ENCODE measurements at regions not wholly inside any gene's neighbourhood (a gene's known extent, or its start where the extent isn't known, plus 50 kb on each side); places are given as distances from the start of the nearest gene placed in this dataset.

DNA sequence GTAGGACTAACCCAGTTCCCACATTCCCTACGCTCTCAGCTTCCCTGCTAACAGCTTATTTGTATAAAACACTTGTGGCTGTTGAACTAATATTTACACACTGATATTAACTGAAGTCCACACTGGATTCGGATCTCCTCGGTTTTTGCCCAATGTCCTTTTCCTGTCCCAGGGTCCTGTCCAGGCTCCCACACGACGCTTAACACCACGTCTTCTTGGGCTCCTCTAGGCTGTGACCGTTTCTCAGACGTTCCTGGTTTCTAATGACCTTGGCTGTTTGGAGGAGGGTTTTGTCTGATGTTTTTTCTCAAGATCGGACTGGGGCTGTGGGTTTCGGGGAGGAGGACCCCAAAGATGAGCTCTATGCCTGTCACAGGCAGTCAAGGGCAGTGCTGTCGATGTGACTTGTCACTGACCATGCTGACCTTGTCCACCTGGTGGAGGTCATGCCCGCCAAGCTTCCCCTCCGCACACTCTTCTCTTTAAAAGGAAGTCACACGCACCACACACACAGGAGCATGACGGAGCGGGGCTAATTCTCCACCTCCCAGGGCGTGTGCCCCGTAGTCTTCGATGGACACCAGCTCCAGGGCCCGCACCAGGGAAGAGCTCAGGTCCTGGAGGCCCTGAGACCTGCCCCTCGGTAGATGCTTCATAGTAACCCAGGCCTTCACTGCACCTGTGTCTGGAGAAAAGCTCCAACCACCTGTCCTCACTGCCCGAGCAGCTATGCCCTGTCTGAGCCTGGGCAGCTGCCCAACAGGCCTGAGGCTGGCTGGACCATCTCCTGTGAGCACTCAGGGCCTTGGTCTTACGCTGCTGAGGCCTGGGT is 72.0 kb downstream of the TTLL2 start (continued):
- TF ChIP-seq, protein P1, sequence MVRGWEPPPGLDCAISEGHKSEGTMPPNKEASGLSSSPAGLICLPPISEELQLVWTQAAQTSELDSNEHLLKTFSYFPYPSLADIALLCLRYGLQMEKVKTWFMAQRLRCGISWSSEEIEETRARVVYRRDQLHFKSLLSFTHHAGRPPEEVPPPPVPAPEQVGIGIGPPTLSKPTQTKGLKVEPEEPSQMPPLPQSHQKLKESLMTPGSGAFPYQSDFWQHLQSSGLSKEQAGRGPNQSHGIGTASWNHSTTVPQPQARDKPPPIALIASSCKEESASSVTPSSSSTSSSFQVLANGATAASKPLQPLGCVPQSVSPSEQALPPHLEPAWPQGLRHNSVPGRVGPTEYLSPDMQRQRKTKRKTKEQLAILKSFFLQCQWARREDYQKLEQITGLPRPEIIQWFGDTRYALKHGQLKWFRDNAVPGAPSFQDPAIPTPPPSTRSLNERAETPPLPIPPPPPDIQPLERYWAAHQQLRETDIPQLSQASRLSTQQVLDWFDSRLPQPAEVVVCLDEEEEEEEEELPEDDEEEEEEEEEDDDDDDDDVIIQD (CRISPR knock-in tag; IDR thresholded peaks at IDR 0.05): no peak
- TF ChIP-seq CREB5 (CRISPR knock-in tag; IDR thresholded peaks at IDR 0.05): no peak
- no peak for TF ChIP-seq SETDB1 (IDR thresholded peaks at IDR 0.05; ENCODE audit: low read length)
- no peak for TF ChIP-seq MXI1 (IDR thresholded peaks at IDR 0.05; ENCODE audit: low read depth, low read length)
- TF ChIP-seq KLF6 (CRISPR knock-in tag; IDR thresholded peaks at IDR 0.05; ENCODE audit: borderline replicate concordance): no peak

- H3K36me3 ChIP-seq (ENCODE audit: control insufficient read depth, insufficient read depth, low read length): no peaks in the 10 kb centered on the region
- H3K27me3 ChIP-seq (ENCODE audit: control insufficient read depth in 2 of 2, insufficient read depth in 2 of 2, low read length in 2 of 2): peaks cover 65 to 84% of the 10 kb centered on the region in 2 experiments
- BruUV-seq (replicated peaks): no TSS peak
- H3K9me1 ChIP-seq (ENCODE audit: control insufficient read depth, insufficient read depth, low read length): peaks cover 3% of the 10 kb centered on the region
- CTCF ChIA-PET (ENCODE audit: low intra/inter-chr PET ratio): no interaction called here
- in situ Hi-C loops (cut with MboI) (no loop called here), intact Hi-C loops (cut with micrococcal nuclease) (no loop called here)
- POLR2A ChIA-PET: interaction anchor here (0.6 kb wide), 1 partner anchor 618 kb away, joined by 3 read pairs; no protein-coding TSS in a partner anchor
- WGBS (ENCODE audit: insufficient coverage, low coverage, missing lambda C conversion rate): under 1% methylated on average over 6 of the region's 6 CpGs
- no peak overlapping the region for H2AFZ ChIP-seq (ENCODE audit: low read depth, low read length)
- no peak overlapping the region for H3K27ac ChIP-seq (ENCODE audit: extremely low read depth, low read depth, low read length)
- no peak overlapping the region for H3K4me3 ChIP-seq
- DNase-seq (ENCODE audit: extremely low read depth in 1 of 4, low spot score in 3 of 4) (no peak), ATAC-seq (no peak), FAIRE-seq (no peak)
- H4K20me1 ChIP-seq (replicated peaks; ENCODE audit: control insufficient read depth, insufficient read depth, low read length): peaks cover 9% of the 10 kb centered on the region; the same call in 1 of the 2 replicates
- no peaks in the 10 kb centered on the region for H3K79me2 ChIP-seq (ENCODE audit: control insufficient read depth, insufficient read depth, low read length)
- H3K4me1 ChIP-seq (replicated peaks in 1 of 2; ENCODE audit: control insufficient read depth in 2 of 2, insufficient read depth in 2 of 2, low read length in 2 of 2): no peaks in the 10 kb centered on the region
- H3K4me2 ChIP-seq (ENCODE audit: insufficient read depth, low read length): no peak overlapping the region
- no peaks in the 10 kb centered on the region for H3K9me3 ChIP-seq (replicated peaks; ENCODE audit: control insufficient read depth, insufficient read depth, low read depth, low read length)
- no peak overlapping the region for H3K9ac ChIP-seq (ENCODE audit: insufficient read depth in 1 of 2, low read depth in 2 of 2, low read length in 2 of 2)
- TF ChIP-seq NKRF (IDR thresholded peaks at IDR 0.05; ENCODE audit: borderline replicate concordance): no peak
- no peak for TF ChIP-seq PATZ1 (CRISPR knock-in tag; IDR thresholded peaks at IDR 0.05; ENCODE audit: borderline replicate concordance)
- TF ChIP-seq PKNOX1 (IDR thresholded peaks at IDR 0.05): no peak
- no peak for TF ChIP-seq TEAD1 (CRISPR knock-in tag; IDR thresholded peaks at IDR 0.05)
- no peak for TF ChIP-seq SNRNP70 (optimal IDR thresholded peaks at IDR 0.05; ENCODE audit: low read depth, low read length)
- TF ChIP-seq NFIX (CRISPR knock-in tag; IDR thresholded peaks at IDR 0.05; ENCODE audit: low read depth): no peak
- TF ChIP-seq ZNF134 (CRISPR knock-in tag; conservative IDR thresholded peaks at IDR 0.05): no peak
Measured at GRCh38 chr6:167397712-167398111, 72.8 kb downstream of the TTLL2 start.
